Transverse colon (tissue), 4 donors: ENCODE measurements at regions not wholly inside any gene's neighbourhood (a gene's known extent, or its start where the extent isn't known, plus 50 kb on each side); places are given as distances from the start of the nearest gene placed in this dataset.

ENCODE experiments used
- DNase-seq: peaks from one replicate; pipeline ENCODE4 v3.0.0-alpha.2; 2019
- H3K27ac ChIP-seq, 4 donors: fragments of 200-600 bp; sonication (generic); 2 replicates each; pipeline ENCODE4 v1.5.1; 2016 to 2018; ENCODE audit warnings: inconsistent platforms in 4 of 4
- H3K27me3 ChIP-seq: fragments of 200-600 bp; sonication (generic); 2 replicates; pipeline ENCODE4 v1.5.1; 2017; ENCODE audit warnings: inconsistent platforms
- H3K36me3 ChIP-seq, 4 donors: fragments of 200-600 bp; sonication (generic); 2 replicates each; pipeline ENCODE4 v1.5.1; 2017 to 2019; ENCODE audit warnings: inconsistent platforms in 4 of 4
- H3K4me1 ChIP-seq, 4 donors: fragments of 200-600 bp; sonication (generic); 2 replicates each; pipeline ENCODE4 v1.5.1; 2017 to 2020; ENCODE audit warnings: inconsistent platforms in 4 of 4
- H3K4me3 ChIP-seq, 4 donors: fragments of 200-600 bp; sonication (generic); 1 replicate in 1 of 4; 2 replicates in 3 of 4; pipeline versions ENCODE4 v1.5.1 to v1.6.1; 2017 to 2019; ENCODE audit warnings: inconsistent platforms in 4 of 4
- H3K9me3 ChIP-seq, 2 donors: fragments of 200-600 bp; sonication (generic); 2 replicates each; pipeline ENCODE4 v1.5.1; 2017 to 2019; ENCODE audit warnings: inconsistent platforms in 2 of 2
- EP300 ChIP-seq: sonication (generic); formaldehyde crosslinking; IDR thresholded peaks from one replicate; pipeline ENCODE4 v1.6.1; 2017; ENCODE audit warnings: antibody characterized with exemption, low read depth
- POLR2A ChIP-seq: fragments of 450-650 bp; IDR thresholded peaks from one replicate; pipeline ENCODE4 v1.6.1; 2016; ENCODE audit warnings: antibody characterized with exemption, mild to moderate bottlenecking, moderate library complexity
- POLR2AphosphoS5 ChIP-seq, 3 donors: sonication (generic); formaldehyde crosslinking; IDR thresholded peaks; one replicate each; pipeline ENCODE4 v1.6.1; 2016; ENCODE audit warnings: antibody characterized with exemption in 3 of 3
- WGBS, 2 donors: methylation state at CpG; one replicate each; pipeline ENCODE4 v1.1.5; 2018; ENCODE audit warnings: low coverage in 1 of 2; 5-methylcytosine and 5-hydroxymethylcytosine counted together
- in situ Hi-C, 4 donors: fragments of 200-750 bp; cut with MboI; loops; one replicate each; pipeline versions ENCODE4 v1.15.0 to v1.15.1; 2017; ENCODE audit warnings: low sequenced_read_pairs in 3 of 4, low pct_ligation_motif_present in 1 of 4, low pct_unique_long_range_greater_than_20kb in 1 of 4
- intact Hi-C: fragments of 100-400 bp; cut with DNase I; formaldehyde crosslinking; loops from one replicate; pipeline ENCODE4 v1.15.1; 2023; ENCODE audit warnings: low total_unique reads
- TF ChIP-seq, protein P1 (sequence below), 5 experiments: fragments of 200-600 bp in 3 of 5; fragments of 450-650 bp in 2 of 5; sonication (generic) in 3 of 5; IDR thresholded peaks; 1 replicate in 2 of 5; 2 replicates in 3 of 5; pipeline ENCODE4 v1.5.1; 2016 to 2017; ENCODE audit warnings: antibody characterized with exemption in 5 of 5, inconsistent platforms in 3 of 5, mild to moderate bottlenecking in 2 of 5, moderate library complexity in 1 of 5

DNA sequence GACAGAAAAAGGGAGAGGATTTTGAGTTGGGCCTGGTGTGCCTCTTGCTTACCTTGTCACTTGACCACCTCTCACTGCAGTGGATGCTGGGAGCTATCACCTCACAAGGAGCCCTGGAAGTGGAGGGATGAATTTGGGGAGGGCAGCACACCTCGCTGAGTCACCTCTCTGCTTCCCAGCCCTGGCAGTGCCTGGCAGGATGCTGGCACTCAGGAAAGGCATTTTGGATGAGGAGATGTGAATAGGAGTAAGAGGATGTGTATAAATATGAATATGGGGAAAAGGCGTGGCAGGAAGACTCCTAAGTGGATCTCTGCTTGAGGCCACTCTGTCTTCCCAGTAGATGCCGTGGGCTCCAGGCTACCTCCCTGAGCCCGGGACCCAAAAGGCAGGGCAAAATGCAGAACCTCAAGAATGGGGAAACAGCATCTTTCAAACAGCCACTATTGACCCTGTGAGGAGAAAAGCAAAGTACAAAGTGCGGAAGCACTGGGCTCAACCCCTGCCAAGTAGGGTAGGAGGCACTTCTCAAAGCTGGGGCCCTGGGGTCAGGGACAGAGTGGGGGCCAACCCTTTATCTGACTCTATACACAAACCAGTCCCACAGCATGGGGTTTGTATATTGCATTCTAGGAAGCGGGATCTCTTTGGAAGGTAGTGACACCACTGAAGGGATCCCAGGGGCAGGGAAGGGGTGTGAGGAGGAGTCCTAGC lies 164.5 kb upstream of the GLI2 start:
- DNase-seq: no peak
- 25 to 48% methylated on average over 4 to 6 of the region's 6 CpGs for WGBS, 2 donors
- in situ Hi-C loops: no loop called here

DNA sequence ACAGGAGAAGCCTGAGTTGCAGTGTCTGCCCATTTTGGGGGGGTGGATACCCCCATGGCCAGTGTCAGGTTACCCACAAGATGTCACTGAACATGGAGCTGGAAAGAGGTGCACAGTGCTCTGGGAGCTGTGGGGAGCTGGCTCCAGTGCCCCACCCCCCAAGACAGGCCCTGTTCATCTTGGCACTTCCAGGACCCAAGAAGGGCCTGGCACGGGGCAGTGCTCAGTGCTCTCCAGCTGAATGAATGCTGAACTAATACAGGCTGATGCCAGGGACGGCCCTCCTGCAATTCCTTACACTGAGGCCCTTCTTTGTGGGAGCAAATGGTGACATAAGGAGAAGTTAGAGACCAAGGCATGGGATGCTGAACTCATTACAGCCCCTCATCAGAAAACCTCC lies 163.4 kb upstream of the GLI2 start:
- peaks cover 14% of the 10 kb centered on the region for H3K27me3 ChIP-seq
- TF ChIP-seq POLR2AphosphoS5 (IDR thresholded peaks at IDR 0.05) (no peak), POLR2A (no peak), EP300 (no peak)
- TF ChIP-seq, protein P1, sequence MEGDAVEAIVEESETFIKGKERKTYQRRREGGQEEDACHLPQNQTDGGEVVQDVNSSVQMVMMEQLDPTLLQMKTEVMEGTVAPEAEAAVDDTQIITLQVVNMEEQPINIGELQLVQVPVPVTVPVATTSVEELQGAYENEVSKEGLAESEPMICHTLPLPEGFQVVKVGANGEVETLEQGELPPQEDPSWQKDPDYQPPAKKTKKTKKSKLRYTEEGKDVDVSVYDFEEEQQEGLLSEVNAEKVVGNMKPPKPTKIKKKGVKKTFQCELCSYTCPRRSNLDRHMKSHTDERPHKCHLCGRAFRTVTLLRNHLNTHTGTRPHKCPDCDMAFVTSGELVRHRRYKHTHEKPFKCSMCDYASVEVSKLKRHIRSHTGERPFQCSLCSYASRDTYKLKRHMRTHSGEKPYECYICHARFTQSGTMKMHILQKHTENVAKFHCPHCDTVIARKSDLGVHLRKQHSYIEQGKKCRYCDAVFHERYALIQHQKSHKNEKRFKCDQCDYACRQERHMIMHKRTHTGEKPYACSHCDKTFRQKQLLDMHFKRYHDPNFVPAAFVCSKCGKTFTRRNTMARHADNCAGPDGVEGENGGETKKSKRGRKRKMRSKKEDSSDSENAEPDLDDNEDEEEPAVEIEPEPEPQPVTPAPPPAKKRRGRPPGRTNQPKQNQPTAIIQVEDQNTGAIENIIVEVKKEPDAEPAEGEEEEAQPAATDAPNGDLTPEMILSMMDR (IDR thresholded peaks at IDR 0.05): no peak
- in situ Hi-C loops (no loop called here), intact Hi-C loops (no loop called here)
- H3K4me3 ChIP-seq: no peak overlapping the region
- peaks cover 0 to 10% (median 8%) of the 10 kb centered on the region in 4 donors for H3K4me1 ChIP-seq
- WGBS, 2 donors: 74% methylated on average over 2 of the region's 2 CpGs; no CpG with 5 or more reads in 1 of the 2 donors
- no peak overlapping the region for H3K27ac ChIP-seq
- no peak for DNase-seq
- H3K36me3 ChIP-seq: no peaks in the 10 kb centered on the region
- H3K9me3 ChIP-seq: no peaks in the 10 kb centered on the region

More for the DNA sequence above, 164.5 kb upstream of the GLI2 start:
- H3K4me1 ChIP-seq: no peaks in the 10 kb centered on the region
- no peak overlapping the region for H3K27ac ChIP-seq
- intact Hi-C loops: no loop called here
- H3K4me3 ChIP-seq: no peak overlapping the region
- H3K9me3 ChIP-seq: no peaks in the 10 kb centered on the region
- H3K27me3 ChIP-seq: peaks cover 5% of the 10 kb centered on the region
- TF ChIP-seq POLR2A (no peak), POLR2AphosphoS5 (IDR thresholded peaks at IDR 0.05) (no peak), EP300 (no peak)
- TF ChIP-seq, protein P1 (IDR thresholded peaks at IDR 0.05): no peak
- H3K36me3 ChIP-seq: no peaks in the 10 kb centered on the region

DNA sequence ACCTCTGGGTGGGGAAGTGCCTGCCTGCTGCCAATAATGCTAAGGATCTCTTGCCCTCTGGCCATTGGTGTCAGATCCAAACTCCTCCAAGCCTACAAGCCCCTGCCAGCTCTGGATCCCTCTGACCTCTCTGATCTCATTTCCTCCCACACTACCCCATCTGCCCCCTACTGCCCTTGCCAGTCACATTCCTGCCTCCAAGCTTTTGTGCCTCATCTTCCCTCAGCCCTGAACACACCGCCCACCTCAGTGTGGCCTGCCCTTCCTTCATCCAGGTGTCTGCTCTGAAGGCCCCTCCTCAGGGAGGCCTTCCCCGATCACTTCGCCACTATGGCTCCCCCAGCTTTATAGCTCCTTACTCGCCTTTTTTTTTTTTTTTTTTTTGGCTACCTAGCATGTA lies 161.0 kb upstream of the GLI2 start:
- no peak for DNase-seq
- in situ Hi-C loops (no loop called here), intact Hi-C loops (no loop called here)
- Histone ChIP-seq H3K9me3 (no peaks in the 10 kb centered on the region), H3K36me3 (no peaks in the 10 kb centered on the region), H3K4me3 (no peak overlapping the region), H3K27ac (no peak overlapping the region), H3K27me3 (peaks cover 14% of the 10 kb centered on the region), H3K4me1 (peaks cover 0 to 11% (median 9%) of the 10 kb centered on the region in 4 donors)
- no peak for TF ChIP-seq POLR2AphosphoS5 (IDR thresholded peaks at IDR 0.05)
- WGBS, 2 donors: 84 to 94% methylated on average over 4 of the region's 4 CpGs

- Histone ChIP-seq H3K4me3 (no peak overlapping the region), H3K4me1 (peaks cover 0 to 11% (median 9%) of the 10 kb centered on the region in 4 donors), H3K27ac (no peak overlapping the region), H3K36me3 (no peaks in the 10 kb centered on the region), H3K27me3 (peaks cover 19% of the 10 kb centered on the region), H3K9me3 (no peaks in the 10 kb centered on the region)
- in situ Hi-C loops: no loop called here
- intact Hi-C loops: no loop called here
- 96 to 97% methylated on average over 5 to 6 of the region's 6 CpGs for WGBS, 2 donors
- TF ChIP-seq, protein P1 (IDR thresholded peaks at IDR 0.05): no peak
- TF ChIP-seq POLR2AphosphoS5 (IDR thresholded peaks at IDR 0.05): no peak
- no peak for TF ChIP-seq POLR2A
- TF ChIP-seq EP300: no peak
- DNase-seq: no peak
Observed at GRCh38 chr2:120575966-120576365, 159.7 kb upstream of the GLI2 start.
